MM.1S (cell line): ENCODE measurements at regions not wholly inside any gene's neighbourhood (a gene's known extent, or its start where the extent isn't known, plus 50 kb on each side); places are given as distances from the start of the nearest gene placed in this dataset.

Experiments used
- DNase-seq: peaks from one replicate; pipeline ENCODE4 v3.0.0-alpha.2; 2015
- H2AFZ ChIP-seq: fragments of 300-600 bp; sonication (generic); 2 replicates; pipeline ENCODE4 v1.6.0; 2016; ENCODE audit warnings: antibody characterized with exemption, low read length
- H3F3A ChIP-seq: fragments of 300-600 bp; sonication (generic); 2 replicates; pipeline ENCODE4 v1.6.1; 2016; ENCODE audit warnings: mild to moderate bottlenecking, antibody characterized with exemption, low read length, moderate library complexity, mixed read lengths; ENCODE audit not compliant: insufficient read depth
- H3K27ac ChIP-seq: fragments of 300-600 bp; sonication (generic); 2 replicates; pipeline ENCODE4 v1.5.1; 2016; ENCODE audit warnings: mild to moderate bottlenecking, low read length
- H3K27me3 ChIP-seq: fragments of 300-600 bp; sonication (generic); replicated peaks from 2 replicates; pipeline ENCODE4 v1.6.0; 2016; ENCODE audit warnings: low read length; ENCODE audit not compliant: insufficient read depth
- H3K36me3 ChIP-seq: fragments of 300-600 bp; sonication (generic); replicated peaks from 2 replicates; pipeline ENCODE4 v1.6.1; 2016; ENCODE audit warnings: mild to moderate bottlenecking, low read length, mixed read lengths; ENCODE audit not compliant: insufficient read depth
- H3K4me1 ChIP-seq: fragments of 300-600 bp; sonication (generic); 2 replicates; pipeline ENCODE4 v1.6.1; 2016; ENCODE audit warnings: low read length, mixed read lengths
- H3K4me2 ChIP-seq: fragments of 300-600 bp; sonication (generic); 2 replicates; pipeline ENCODE4 v1.6.0; 2016; ENCODE audit warnings: low read depth, low read length
- H3K4me3 ChIP-seq: fragments of 300-600 bp; sonication (generic); 2 replicates; pipeline ENCODE4 v1.5.1; 2016; ENCODE audit warnings: low read length, mixed read lengths
- H3K79me2 ChIP-seq: fragments of 300-600 bp; sonication (generic); 2 replicates; pipeline ENCODE4 v1.6.1; 2016; ENCODE audit warnings: mixed run types, low read length, mixed read lengths
- H3K9ac ChIP-seq: fragments of 300-600 bp; sonication (generic); 2 replicates; pipeline ENCODE4 v1.6.1; 2016; ENCODE audit warnings: low read length, mixed read lengths
- H3K9me2 ChIP-seq: fragments of 300-600 bp; sonication (generic); replicated peaks from 2 replicates; pipeline ENCODE4 v1.6.1; 2016; ENCODE audit warnings: mild to moderate bottlenecking, low read length, mixed read lengths; ENCODE audit not compliant: insufficient read depth
- H3K9me3 ChIP-seq: fragments of 300-600 bp; sonication (generic); replicated peaks from 2 replicates; pipeline ENCODE4 v1.6.1; 2016; ENCODE audit warnings: mild to moderate bottlenecking, low read length, mixed read lengths; ENCODE audit not compliant: insufficient read depth
- H4K20me1 ChIP-seq: fragments of 300-600 bp; sonication (generic); 2 replicates; pipeline ENCODE4 v1.6.1; 2016; ENCODE audit warnings: mild to moderate bottlenecking, low read length, moderate library complexity, mixed read lengths; ENCODE audit not compliant: insufficient read depth
- CTCF ChIP-seq: fragments of 300-600 bp; sonication (generic); IDR thresholded peaks from 2 replicates; pipeline ENCODE4 v1.5.1; 2016; ENCODE audit warnings: antibody characterized with exemption, low read length, mixed read lengths
- EZH2 ChIP-seq: fragments of 300-600 bp; sonication (generic); optimal IDR thresholded peaks from 2 replicates; pipeline ENCODE3; 2017; ENCODE audit warnings: low read depth, mild to moderate bottlenecking, antibody characterized with exemption, low read length, mixed read lengths
- EZH2phosphoT487 ChIP-seq: fragments of 300-600 bp; sonication (generic); IDR thresholded peaks from 2 replicates; pipeline ENCODE4 v1.6.1; 2018; ENCODE audit warnings: antibody characterized with exemption, low read length

- Histone ChIP-seq H3K4me2 (no peak overlapping the region), H3K4me1 (no peaks in the 10 kb centered on the region), H2AFZ (no peak overlapping the region), H3K4me3 (no peak overlapping the region), H3F3A (no peaks in the 10 kb centered on the region), H3K27me3 (no peaks in the 10 kb centered on the region), H3K9me3 (no peaks in the 10 kb centered on the region), H3K27ac (no peak overlapping the region), H4K20me1 (no peaks in the 10 kb centered on the region), H3K36me3 (no peaks in the 10 kb centered on the region), H3K9ac (no peak overlapping the region), H3K9me2 (no peaks in the 10 kb centered on the region), H3K79me2 (no peaks in the 10 kb centered on the region)
- DNase-seq: no peak
- no peak for TF ChIP-seq EZH2
- TF ChIP-seq CTCF: no peak
- no peak for TF ChIP-seq EZH2phosphoT487
Observed at GRCh38 chr13:26839682-26840081, 79.1 kb upstream of the GPR12 start.

- H3K9me2 ChIP-seq: no peaks in the 10 kb centered on the region
- no peak for TF ChIP-seq EZH2phosphoT487
- no peak for TF ChIP-seq CTCF
- TF ChIP-seq EZH2: no peak
- no peaks in the 10 kb centered on the region for H3K79me2 ChIP-seq
- no peaks in the 10 kb centered on the region for H3K4me1 ChIP-seq
- H3F3A ChIP-seq: no peaks in the 10 kb centered on the region
- H4K20me1 ChIP-seq: no peaks in the 10 kb centered on the region
- no peaks in the 10 kb centered on the region for H3K27me3 ChIP-seq
- H3K27ac ChIP-seq: no peak overlapping the region
- H2AFZ ChIP-seq: no peak overlapping the region
- no peak overlapping the region for H3K4me3 ChIP-seq
- no peaks in the 10 kb centered on the region for H3K36me3 ChIP-seq
- H3K4me2 ChIP-seq: no peak overlapping the region
- H3K9ac ChIP-seq: no peak overlapping the region
- H3K9me3 ChIP-seq: no peaks in the 10 kb centered on the region
- DNase-seq: no peak
Observed at GRCh38 chr13:26838821-26839220, 78.2 kb upstream of the GPR12 start.

- Histone ChIP-seq H2AFZ (no peak overlapping the region), H3K4me1 (no peaks in the 10 kb centered on the region), H3K4me3 (no peak overlapping the region), H3K27ac (no peak overlapping the region), H3K79me2 (no peaks in the 10 kb centered on the region), H4K20me1 (no peaks in the 10 kb centered on the region), H3K9me2 (no peaks in the 10 kb centered on the region), H3K4me2 (no peak overlapping the region), H3K36me3 (no peaks in the 10 kb centered on the region), H3K27me3 (no peaks in the 10 kb centered on the region), H3K9ac (no peak overlapping the region), H3F3A (no peaks in the 10 kb centered on the region), H3K9me3 (no peaks in the 10 kb centered on the region)
- DNase-seq: no peak
- TF ChIP-seq EZH2phosphoT487: no peak
- TF ChIP-seq CTCF: no peak
- TF ChIP-seq EZH2: no peak
Observed at GRCh38 chr13:26837997-26838396, 77.4 kb upstream of the GPR12 start.
